PC-3 (cell line): ENCODE measurements at regions not wholly inside any gene's neighbourhood (a gene's known extent, or its start where the extent isn't known, plus 50 kb on each side); places are given as distances from the start of the nearest gene placed in this dataset.

ENCODE experiments used
- ATAC-seq: fragments of 200-7000 bp; cut with Tn5 transposase; 2 replicates; pipeline ENCODE4 v1.9.1; 2020; ENCODE audit warnings: mild to moderate bottlenecking, moderate library complexity
- BruUV-seq: library from RNA; stranded (reverse); fragments of 400-500 nt; replicated peaks from 2 replicates; lab custom pipeline; 2021; lab: Mats Ljungman, UMichigan
- CTCF ChIA-PET: fragments of 300-600 bp; sonication (Branson Sonifier 250); formaldehyde crosslinking; loops from one replicate; lab custom pipeline; 2022; ENCODE audit warnings: antibody characterized with exemption; lab: Charles Lee
- POLR2A ChIA-PET: fragments of 300-600 bp; sonication (Branson Sonifier 250); formaldehyde crosslinking; loops from one replicate; lab custom pipeline; 2022; ENCODE audit warnings: antibody characterized with exemption; ENCODE audit not compliant: unreplicated experiment; lab: Charles Lee
- DNase-seq: peaks from one replicate; pipeline ENCODE4 v3.0.0-alpha.2; 2015
- H2AFZ ChIP-seq: fragments of 300-600 bp; sonication (generic); 2 replicates; pipeline ENCODE4 v1.6.0; 2016; ENCODE audit warnings: antibody characterized with exemption, low read length
- H3F3A ChIP-seq: fragments of 300-600 bp; sonication (generic); one replicate; pipeline ENCODE4 v1.6.0; 2017; ENCODE audit warnings: antibody characterized with exemption, low read length, control low read depth, mild to moderate bottlenecking; ENCODE audit not compliant: unreplicated experiment
- H3K27ac ChIP-seq: fragments of 300-600 bp; sonication (generic); 2 replicates; pipeline ENCODE4 v1.5.1; 2016; ENCODE audit warnings: mild to moderate bottlenecking, low read length
- H3K27me3 ChIP-seq: fragments of 300-600 bp; sonication (generic); 2 replicates; pipeline ENCODE4 v1.6.1; 2016; ENCODE audit warnings: low read length, mixed read lengths
- H3K36me3 ChIP-seq: fragments of 300-600 bp; sonication (generic); 2 replicates; pipeline ENCODE4 v1.6.1; 2016; ENCODE audit warnings: low read depth, mixed run types, low read length, mixed read lengths
- H3K4me1 ChIP-seq: fragments of 300-600 bp; sonication (generic); 2 replicates; pipeline ENCODE4 v1.5.1; 2016; ENCODE audit warnings: low read length; ENCODE audit not compliant: insufficient read depth
- H3K4me2 ChIP-seq: fragments of 300-600 bp; sonication (generic); 2 replicates; pipeline ENCODE4 v1.6.0; 2016; ENCODE audit warnings: low read length
- H3K4me3 ChIP-seq: fragments of 300-600 bp; sonication (generic); 2 replicates; pipeline ENCODE4 v1.5.1; 2016; ENCODE audit warnings: mild to moderate bottlenecking, low read length, mixed read lengths
- H3K79me2 ChIP-seq: fragments of 300-600 bp; sonication (generic); 2 replicates; pipeline ENCODE4 v1.6.1; 2017; ENCODE audit warnings: low read length, mixed read lengths
- H3K9ac ChIP-seq: fragments of 300-600 bp; sonication (generic); 2 replicates; pipeline ENCODE4 v1.6.0; 2016; ENCODE audit warnings: mild to moderate bottlenecking, low read length
- H3K9me2 ChIP-seq: fragments of 300-600 bp; sonication (generic); replicated peaks from 2 replicates; pipeline ENCODE4 v1.6.1; 2016; ENCODE audit warnings: mixed run types, low read length, mixed read lengths
- H3K9me3 ChIP-seq: fragments of 300-600 bp; sonication (generic); 2 replicates; pipeline ENCODE4 v1.6.1; 2016; ENCODE audit warnings: low read length, mixed read lengths
- H4K20me1 ChIP-seq: fragments of 300-600 bp; sonication (generic); 2 replicates; pipeline ENCODE4 v1.6.1; 2016; ENCODE audit warnings: low read length, mixed read lengths
- EZH2 ChIP-seq: fragments of 300-600 bp; sonication (generic); IDR thresholded peaks from one replicate; pipeline ENCODE4 v1.6.1; 2017; ENCODE audit warnings: antibody characterized with exemption, mild to moderate bottlenecking, low read length; ENCODE audit not compliant: unreplicated experiment
- EZH2phosphoT487 ChIP-seq: fragments of 300-600 bp; sonication (generic); IDR thresholded peaks from 2 replicates; pipeline ENCODE4 v1.6.1; 2018; ENCODE audit warnings: mild to moderate bottlenecking, antibody characterized with exemption, low read length, borderline replicate concordance
- intact Hi-C: fragments of 100-400 bp; cut with micrococcal nuclease; formaldehyde crosslinking; loops from 2 replicates; pipeline ENCODE4 v1.9.0; 2023
- TF ChIP-seq, protein P1 (sequence below): fragments of 300-600 bp; sonication (generic); conservative IDR thresholded peaks from 2 replicates; pipeline ENCODE4 v1.5.1; 2017; ENCODE audit warnings: antibody characterized with exemption, low read depth, mild to moderate bottlenecking, low read length

DNA sequence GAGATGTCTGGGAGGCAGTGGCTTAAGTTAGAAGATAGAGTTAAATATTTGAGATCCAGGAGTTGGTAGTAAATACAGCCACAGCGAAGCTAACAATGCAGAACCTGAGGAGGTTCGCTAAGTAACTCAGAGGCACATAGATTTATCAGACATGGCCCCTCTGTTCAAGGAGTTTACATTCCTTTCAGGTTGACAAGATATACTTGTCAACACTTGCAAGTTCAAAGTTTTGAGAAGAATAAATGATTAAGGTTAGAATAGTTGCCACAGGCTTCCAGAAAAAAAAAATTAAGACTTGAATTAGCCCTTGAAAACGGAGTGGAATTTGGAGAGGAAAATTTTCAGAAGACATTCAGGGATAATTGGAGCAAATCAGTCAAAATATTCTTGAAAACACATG lies 658.3 kb upstream of the WWC1 start:
- no TSS peak for BruUV-seq
- intact Hi-C loops: no loop called here
- Histone ChIP-seq H3K36me3 (no peaks in the 10 kb centered on the region), H3K9ac (no peak overlapping the region), H3K79me2 (no peaks in the 10 kb centered on the region), H2AFZ (no peak overlapping the region), H4K20me1 (no peaks in the 10 kb centered on the region), H3K27ac (no peak overlapping the region), H3K9me3 (no peaks in the 10 kb centered on the region), H3K27me3 (no peaks in the 10 kb centered on the region; the same call in 1 of the 2 replicates), H3K4me1 (no peaks in the 10 kb centered on the region), H3F3A (no peaks in the 10 kb centered on the region), H3K4me3 (no peak overlapping the region), H3K9me2 (no peaks in the 10 kb centered on the region), H3K4me2 (no peak overlapping the region)
- ATAC-seq (no peak), DNase-seq (no peak)
- TF ChIP-seq EZH2: no peak
- ChIA-PET CTCF (no interaction called here), POLR2A (no interaction called here)

DNA sequence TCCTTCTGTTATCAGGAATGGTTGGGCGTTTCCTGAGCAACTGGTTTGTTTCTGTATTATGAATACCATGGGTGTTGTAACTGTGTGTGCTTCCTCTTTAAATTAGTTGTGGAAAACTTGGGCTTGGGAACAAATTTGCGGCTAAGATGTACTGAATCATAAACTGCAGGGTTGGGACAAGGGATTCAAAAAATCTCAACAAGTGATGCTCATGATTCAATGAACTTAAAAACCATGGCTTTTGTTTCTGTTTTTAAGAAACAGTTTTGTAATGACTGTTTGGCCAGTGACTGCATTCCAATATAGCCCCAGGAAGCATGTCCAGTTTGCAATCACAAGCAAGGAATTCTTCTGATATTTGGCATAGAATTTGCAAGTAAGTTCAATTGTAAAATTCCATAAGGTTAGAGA lies 657.5 kb upstream of the WWC1 start:
- no peaks in the 10 kb centered on the region for H3F3A ChIP-seq
- no peak for TF ChIP-seq EZH2
- no peaks in the 10 kb centered on the region for H4K20me1 ChIP-seq
- intact Hi-C loops: no loop called here
- CTCF ChIA-PET: no interaction called here
- H3K27me3 ChIP-seq: no peaks in the 10 kb centered on the region
- DNase-seq (no peak), ATAC-seq (no peak)
- H3K4me1 ChIP-seq: peaks cover 4% of the 10 kb centered on the region; the same call in 1 of the 2 replicates
- H3K36me3 ChIP-seq: no peaks in the 10 kb centered on the region
- no peaks in the 10 kb centered on the region for H3K9me2 ChIP-seq
- no TSS peak for BruUV-seq
- no peak overlapping the region for H3K27ac ChIP-seq
- no peak overlapping the region for H3K4me2 ChIP-seq
- no peak overlapping the region for H3K9ac ChIP-seq
- H2AFZ ChIP-seq: no peak overlapping the region
- POLR2A ChIA-PET: no interaction called here
- H3K4me3 ChIP-seq: no peak overlapping the region
- H3K79me2 ChIP-seq: no peaks in the 10 kb centered on the region
- H3K9me3 ChIP-seq: no peaks in the 10 kb centered on the region

DNA sequence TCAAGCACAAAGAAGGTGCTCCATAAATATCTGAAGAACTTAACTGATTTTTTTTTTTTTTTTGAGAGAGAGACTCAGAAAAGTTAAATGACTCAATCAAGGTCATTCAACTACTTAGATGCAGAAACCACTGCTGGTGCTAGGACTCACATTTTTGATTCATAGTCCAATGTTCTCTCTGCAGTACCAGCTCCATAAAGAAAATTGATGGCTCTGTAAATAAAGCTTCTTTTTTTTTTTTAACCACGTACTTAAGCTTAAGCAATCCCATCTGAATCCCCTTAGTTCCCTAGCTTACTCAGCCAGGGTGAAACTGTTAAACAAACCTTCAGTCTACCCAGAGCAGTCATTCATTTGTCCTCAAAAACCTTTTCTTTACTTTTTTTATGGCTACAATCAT lies 657.0 kb upstream of the WWC1 start:
- no peaks in the 10 kb centered on the region for H3K9me2 ChIP-seq
- H3K4me3 ChIP-seq: no peak overlapping the region
- no peak overlapping the region for H3K9ac ChIP-seq
- no TSS peak for BruUV-seq
- CTCF ChIA-PET: no interaction called here
- POLR2A ChIA-PET: no interaction called here
- no peaks in the 10 kb centered on the region for H3K27me3 ChIP-seq
- DNase-seq: no peak
- H2AFZ ChIP-seq: no peak overlapping the region
- H3K27ac ChIP-seq: no peak overlapping the region
- H3K4me1 ChIP-seq: peaks cover 9% of the 10 kb centered on the region; the same call in 1 of the 2 replicates
- H3K79me2 ChIP-seq: no peaks in the 10 kb centered on the region
- H3F3A ChIP-seq: no peaks in the 10 kb centered on the region
- no peak overlapping the region for H3K4me2 ChIP-seq
- TF ChIP-seq, protein P1, sequence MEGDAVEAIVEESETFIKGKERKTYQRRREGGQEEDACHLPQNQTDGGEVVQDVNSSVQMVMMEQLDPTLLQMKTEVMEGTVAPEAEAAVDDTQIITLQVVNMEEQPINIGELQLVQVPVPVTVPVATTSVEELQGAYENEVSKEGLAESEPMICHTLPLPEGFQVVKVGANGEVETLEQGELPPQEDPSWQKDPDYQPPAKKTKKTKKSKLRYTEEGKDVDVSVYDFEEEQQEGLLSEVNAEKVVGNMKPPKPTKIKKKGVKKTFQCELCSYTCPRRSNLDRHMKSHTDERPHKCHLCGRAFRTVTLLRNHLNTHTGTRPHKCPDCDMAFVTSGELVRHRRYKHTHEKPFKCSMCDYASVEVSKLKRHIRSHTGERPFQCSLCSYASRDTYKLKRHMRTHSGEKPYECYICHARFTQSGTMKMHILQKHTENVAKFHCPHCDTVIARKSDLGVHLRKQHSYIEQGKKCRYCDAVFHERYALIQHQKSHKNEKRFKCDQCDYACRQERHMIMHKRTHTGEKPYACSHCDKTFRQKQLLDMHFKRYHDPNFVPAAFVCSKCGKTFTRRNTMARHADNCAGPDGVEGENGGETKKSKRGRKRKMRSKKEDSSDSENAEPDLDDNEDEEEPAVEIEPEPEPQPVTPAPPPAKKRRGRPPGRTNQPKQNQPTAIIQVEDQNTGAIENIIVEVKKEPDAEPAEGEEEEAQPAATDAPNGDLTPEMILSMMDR: no peak
- TF ChIP-seq EZH2 (no peak), EZH2phosphoT487 (no peak)
- ATAC-seq: no peak
- no peaks in the 10 kb centered on the region for H3K36me3 ChIP-seq
- intact Hi-C loops: no loop called here
- H3K9me3 ChIP-seq: no peaks in the 10 kb centered on the region
- H4K20me1 ChIP-seq: no peaks in the 10 kb centered on the region

DNA sequence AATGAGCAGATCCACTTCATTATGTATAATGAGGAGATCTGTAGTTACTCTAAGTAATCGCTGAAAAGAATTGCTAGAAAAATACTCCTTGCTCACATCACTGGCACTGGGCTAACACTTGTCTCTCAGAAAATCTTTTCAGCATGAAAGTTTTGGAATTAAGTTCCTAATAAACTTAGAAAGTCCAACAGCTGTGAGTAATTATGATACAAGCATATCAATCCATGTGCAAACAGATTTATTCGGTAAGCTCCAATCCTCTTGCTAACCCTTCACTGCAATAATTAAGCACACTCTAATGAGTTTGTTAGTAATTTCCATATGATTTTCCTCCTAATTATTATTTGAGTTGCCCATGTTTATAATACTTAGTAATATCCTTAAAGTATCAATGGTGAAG lies 652.6 kb upstream of the WWC1 start:
- Histone ChIP-seq H3K27ac (no peak overlapping the region), H3K27me3 (no peaks in the 10 kb centered on the region), H3K9me3 (no peaks in the 10 kb centered on the region), H3K79me2 (no peaks in the 10 kb centered on the region), H3K9me2 (no peaks in the 10 kb centered on the region), H3K36me3 (no peaks in the 10 kb centered on the region), H3K4me3 (no peak overlapping the region), H2AFZ (no peak overlapping the region), H3K4me1 (peaks cover 29% of the 10 kb centered on the region), H3F3A (no peaks in the 10 kb centered on the region), H3K4me2 (peak overlapping the region; percentile 9; the same call in 1 of the 2 replicates), H4K20me1 (no peaks in the 10 kb centered on the region), H3K9ac (no peak overlapping the region)
- TF ChIP-seq, protein P1: no peak
- TF ChIP-seq EZH2phosphoT487: no peak
- no TSS peak for BruUV-seq
- CTCF ChIA-PET: no interaction called here
- DNase-seq (no peak), ATAC-seq (no peak)
- POLR2A ChIA-PET: no interaction called here
- intact Hi-C loops: loop anchor here (5.0 kb wide), 1 partner anchor 83 kb away; no protein-coding TSS in a partner anchor
